HG03097 (cell line): ENCODE measurements at regions not wholly inside any gene's neighbourhood (a gene's known extent, or its start where the extent isn't known, plus 50 kb on each side); places are given as distances from the start of the nearest gene placed in this dataset.

Source experiments
- ATAC-seq: cut with Tn5 transposase; IDR thresholded peaks from one replicate; pipeline ENCODE4 v1.9.1; 2021; ENCODE audit not compliant: unreplicated experiment, low FRiP score

DNA sequence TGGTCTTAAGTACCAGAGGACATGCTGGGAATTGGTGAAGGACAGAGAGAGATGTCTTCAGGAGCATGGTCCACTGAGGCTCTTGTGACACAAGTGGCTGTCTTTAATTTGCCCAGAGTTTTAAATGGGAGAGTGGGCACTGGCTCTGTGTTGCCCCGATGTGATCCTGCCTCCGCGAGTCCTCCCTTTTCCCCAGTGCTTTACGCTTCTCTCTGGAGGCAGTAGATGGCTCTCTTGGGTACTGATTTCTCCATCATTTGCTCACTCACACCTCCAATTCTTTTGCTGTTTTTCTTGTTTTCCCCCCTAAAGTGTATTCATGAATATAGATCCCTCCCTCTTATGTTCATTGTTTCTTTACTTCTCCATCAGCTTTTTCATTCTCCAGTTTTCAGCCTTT lies 74.3 kb downstream of the EMP1 start:
- no peak for ATAC-seq
